Neuronal stem cell (in vitro differentiated cells): ENCODE measurements at regions not wholly inside any gene's neighbourhood (a gene's known extent, or its start where the extent isn't known, plus 50 kb on each side); places are given as distances from the start of the nearest gene placed in this dataset.

Experiments
- DNase-seq: peaks from one replicate; pipeline ENCODE4 v3.0.0-alpha.2; 2013; ENCODE audit warnings: low spot score
- H2AFZ ChIP-seq: one replicate; pipeline ENCODE4 v1.6.1; 2013; ENCODE audit warnings: mild to moderate bottlenecking, low read length, inconsistent platforms
- H2AK5ac ChIP-seq: 2 replicates; pipeline ENCODE4 v1.6.1; 2013; ENCODE audit warnings: low read depth, mild to moderate bottlenecking, inconsistent platforms, low read length, moderate library complexity, mixed read lengths
- H2BK120ac ChIP-seq: 2 replicates; pipeline ENCODE4 v1.6.1; 2013; ENCODE audit warnings: low read depth, mild to moderate bottlenecking, inconsistent platforms, low read length, moderate library complexity, mixed read lengths
- H2BK12ac ChIP-seq: one replicate; pipeline ENCODE4 v1.6.1; 2013; ENCODE audit warnings: low read length, inconsistent platforms
- H2BK15ac ChIP-seq: 2 replicates; pipeline ENCODE4 v1.6.1; 2013; ENCODE audit warnings: mild to moderate bottlenecking, low read length, inconsistent platforms, mixed read lengths
- H2BK5ac ChIP-seq: one replicate; pipeline ENCODE4 v1.6.1; 2013; ENCODE audit warnings: inconsistent platforms, mild to moderate bottlenecking, low read length, moderate library complexity
- H3K14ac ChIP-seq: one replicate; pipeline ENCODE4 v1.6.1; 2013; ENCODE audit warnings: low read length, inconsistent platforms
- H3K18ac ChIP-seq: 2 replicates; pipeline ENCODE4 v1.6.1; 2013; ENCODE audit warnings: low read length, inconsistent platforms
- H3K23ac ChIP-seq: 2 replicates; pipeline ENCODE4 v1.6.1; 2013; ENCODE audit warnings: low read depth, mild to moderate bottlenecking, mixed read lengths, low read length, inconsistent platforms; ENCODE audit not compliant: poor library complexity
- H3K27ac ChIP-seq: replicated peaks from 3 replicates; pipeline ENCODE4 v1.5.1; 2013; ENCODE audit warnings: low read length, inconsistent platforms
- H3K27me3 ChIP-seq, 3 experiments: 2 replicates each; pipeline ENCODE4 v1.6.1; 2013; ENCODE audit warnings: low read length in 3 of 3, mild to moderate bottlenecking in 2 of 3, inconsistent platforms in 1 of 3, low read depth in 1 of 3, mixed read lengths in 1 of 3, moderate library complexity in 1 of 3; ENCODE audit not compliant: control insufficient read depth in 3 of 3, insufficient read depth in 3 of 3
- H3K36me3 ChIP-seq, 2 donors: replicated peaks in 1 of 2; 2 replicates each; pipeline ENCODE4 v1.6.1; 2013; ENCODE audit warnings: low read length in 2 of 2; ENCODE audit not compliant: control insufficient read depth in 2 of 2, insufficient read depth in 2 of 2
- H3K4ac ChIP-seq: 2 replicates; pipeline ENCODE4 v1.6.1; 2013; ENCODE audit warnings: inconsistent platforms, mild to moderate bottlenecking, low read length, moderate library complexity
- H3K4me1 ChIP-seq, 2 donors: 1 replicate in 1 of 2; 2 replicates in 1 of 2; pipeline ENCODE4 v1.6.1; 2013; ENCODE audit warnings: low read length in 2 of 2, low read depth in 1 of 2; ENCODE audit not compliant: control insufficient read depth in 2 of 2, insufficient read depth in 1 of 2
- H3K4me2 ChIP-seq: one replicate; pipeline ENCODE4 v1.6.1; 2013; ENCODE audit warnings: mild to moderate bottlenecking, low read length, inconsistent platforms; ENCODE audit not compliant: insufficient read depth, poor library complexity, severe bottlenecking
- H3K4me3 ChIP-seq, 2 donors: 2 replicates each; pipeline ENCODE4 v1.5.1; 2013; ENCODE audit warnings: low read length in 2 of 2, mild to moderate bottlenecking in 2 of 2, inconsistent platforms in 1 of 2, moderate library complexity in 1 of 2
- H3K79me1 ChIP-seq: one replicate; pipeline ENCODE4 v1.6.1; 2013; ENCODE audit warnings: low read depth, mild to moderate bottlenecking, inconsistent platforms, low read length, moderate library complexity
- H3K9ac ChIP-seq: one replicate; pipeline ENCODE4 v1.6.1; 2013; ENCODE audit warnings: mild to moderate bottlenecking, low read depth, low read length, inconsistent platforms; ENCODE audit not compliant: poor library complexity
- H3K9me3 ChIP-seq, 2 donors: replicated peaks in 1 of 2; 2 replicates each; pipeline versions ENCODE3 to v1.6.1; 2013; ENCODE audit warnings: low read length in 2 of 2, mild to moderate bottlenecking in 2 of 2, inconsistent platforms in 1 of 2, low read depth in 1 of 2, mixed read lengths in 1 of 2, moderate library complexity in 1 of 2; ENCODE audit not compliant: control insufficient read depth in 2 of 2, insufficient read depth in 1 of 2
- H4K8ac ChIP-seq: one replicate; pipeline ENCODE4 v1.6.1; 2013; ENCODE audit warnings: low read depth, mild to moderate bottlenecking, inconsistent platforms, low read length, moderate library complexity
- H4K91ac ChIP-seq: one replicate; pipeline ENCODE4 v1.6.1; 2013; ENCODE audit warnings: low read length, low read depth, mild to moderate bottlenecking, inconsistent platforms; ENCODE audit not compliant: poor library complexity
- WGBS, 2 donors: extraction: QIAGEN DNeasy Blood & Tissue Kit; methylation state at CpG; one replicate each; pipeline ENCODE4 v1.1.7; 2013; ENCODE audit warnings: missing lambda C conversion rate in 2 of 2, mixed read lengths in 1 of 2; ENCODE audit not compliant: insufficient read length in 2 of 2, insufficient replicate concordance in 1 of 2; ENCODE audit errors: extremely low coverage in 2 of 2; 5-methylcytosine and 5-hydroxymethylcytosine counted together

DNA sequence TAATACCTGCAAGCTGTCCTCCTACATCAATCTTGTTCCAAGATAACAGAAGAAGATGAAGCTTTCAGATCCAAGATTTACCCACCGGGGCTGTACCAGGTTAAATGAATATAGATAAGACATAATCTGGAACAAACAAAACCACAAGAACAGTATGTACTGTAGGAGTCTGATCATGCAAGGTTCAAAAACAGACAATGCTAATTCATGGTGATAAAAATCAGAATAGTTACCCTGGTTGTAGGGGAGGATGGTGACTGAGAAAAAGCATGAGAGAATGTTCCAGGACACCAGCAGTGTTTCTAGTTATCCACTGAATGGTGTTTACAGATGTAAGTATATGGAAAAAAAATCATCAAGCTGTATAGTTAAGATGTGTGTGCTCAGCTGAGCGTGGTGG is 211.6 kb upstream of the TBL1X start:
- Histone ChIP-seq H3K27ac (no peak overlapping the region), H3K14ac (no peak overlapping the region), H3K4ac (no peak overlapping the region), H2BK120ac (no peak overlapping the region), H3K4me3 (no peak overlapping the region), H2BK5ac (no peak overlapping the region), H3K4me1 (no peaks in the 10 kb centered on the region), H3K18ac (no peak overlapping the region), H3K9me3 (no peaks in the 10 kb centered on the region), H3K36me3 (no peaks in the 10 kb centered on the region), H2BK15ac (no peak overlapping the region), H3K9ac (no peak overlapping the region), H3K27me3 (no peaks in the 10 kb centered on the region), H3K79me1 (no peaks in the 10 kb centered on the region), H2AK5ac (no peak overlapping the region), H2BK12ac (no peak overlapping the region), H4K8ac (no peak overlapping the region), H4K91ac (no peak overlapping the region), H3K4me2 (no peak overlapping the region), H2AFZ (no peak overlapping the region), H3K23ac (no peak overlapping the region)
- no peak for DNase-seq
- WGBS, 2 donors, result no CpG with 5 or more reads among the region's 2 CpGs

DNA sequence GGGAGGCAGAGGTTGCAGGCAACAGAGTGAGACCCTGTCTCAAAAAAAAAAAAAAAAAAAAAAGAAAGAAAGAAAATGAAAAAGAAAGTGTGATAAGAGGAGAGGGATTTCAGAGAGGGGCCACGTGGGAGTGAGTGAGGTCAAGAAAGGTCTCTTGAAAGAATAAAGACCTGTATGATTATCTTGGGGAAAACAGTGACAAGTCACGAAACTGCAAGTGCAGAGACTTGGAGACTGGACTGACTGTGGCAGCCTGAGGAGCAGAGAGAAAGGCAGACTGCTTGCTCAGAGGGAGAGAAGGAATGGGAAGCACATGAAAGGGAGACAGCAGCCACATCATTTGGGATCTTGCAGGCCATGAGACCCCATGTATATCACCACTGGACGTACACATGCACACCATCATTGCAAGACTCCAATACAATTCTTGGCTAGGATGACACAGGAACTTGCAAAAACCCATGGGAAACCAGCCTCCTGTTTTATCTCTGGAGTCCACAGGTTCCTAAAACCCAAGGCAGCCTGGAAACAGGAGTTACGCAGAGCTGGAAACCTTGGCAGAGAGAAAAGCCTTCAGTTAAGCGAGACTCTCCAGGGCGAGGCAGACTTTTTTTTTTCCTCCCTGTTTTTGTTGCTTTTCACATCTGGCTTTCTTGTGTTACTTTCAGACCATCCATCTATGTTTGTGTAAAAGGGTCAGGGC is 207.0 kb upstream of the TBL1X start:
- no peak overlapping the region for H2AFZ ChIP-seq
- no peak overlapping the region for H2BK120ac ChIP-seq
- H4K91ac ChIP-seq, result no peak overlapping the region
- H2BK5ac ChIP-seq, result no peak overlapping the region
- H3K4me2 ChIP-seq, result no peak overlapping the region
- H2BK15ac ChIP-seq, result no peak overlapping the region
- H3K18ac ChIP-seq, result no peak overlapping the region
- no peak overlapping the region for H4K8ac ChIP-seq
- no peak overlapping the region for H3K4me3 ChIP-seq
- no peak overlapping the region for H3K23ac ChIP-seq
- H3K27me3 ChIP-seq, result peaks cover 0 to 5% (median 0%) of the 10 kb centered on the region in 3 experiments
- H3K27ac ChIP-seq, result no peak overlapping the region
- H3K14ac ChIP-seq, result no peak overlapping the region
- no peak overlapping the region for H2BK12ac ChIP-seq
- no peak overlapping the region for H2AK5ac ChIP-seq
- DNase-seq, result no peak
- no peaks in the 10 kb centered on the region for H3K36me3 ChIP-seq
- no peaks in the 10 kb centered on the region for H3K4me1 ChIP-seq
- no peak overlapping the region for H3K9ac ChIP-seq
- WGBS, 2 donors, result no CpG with 5 or more reads among the region's 6 CpGs
- no peaks in the 10 kb centered on the region for H3K79me1 ChIP-seq
- H3K4ac ChIP-seq, result no peak overlapping the region
- peaks cover 0 to 4% of the 10 kb centered on the region in 2 donors for H3K9me3 ChIP-seq

DNA sequence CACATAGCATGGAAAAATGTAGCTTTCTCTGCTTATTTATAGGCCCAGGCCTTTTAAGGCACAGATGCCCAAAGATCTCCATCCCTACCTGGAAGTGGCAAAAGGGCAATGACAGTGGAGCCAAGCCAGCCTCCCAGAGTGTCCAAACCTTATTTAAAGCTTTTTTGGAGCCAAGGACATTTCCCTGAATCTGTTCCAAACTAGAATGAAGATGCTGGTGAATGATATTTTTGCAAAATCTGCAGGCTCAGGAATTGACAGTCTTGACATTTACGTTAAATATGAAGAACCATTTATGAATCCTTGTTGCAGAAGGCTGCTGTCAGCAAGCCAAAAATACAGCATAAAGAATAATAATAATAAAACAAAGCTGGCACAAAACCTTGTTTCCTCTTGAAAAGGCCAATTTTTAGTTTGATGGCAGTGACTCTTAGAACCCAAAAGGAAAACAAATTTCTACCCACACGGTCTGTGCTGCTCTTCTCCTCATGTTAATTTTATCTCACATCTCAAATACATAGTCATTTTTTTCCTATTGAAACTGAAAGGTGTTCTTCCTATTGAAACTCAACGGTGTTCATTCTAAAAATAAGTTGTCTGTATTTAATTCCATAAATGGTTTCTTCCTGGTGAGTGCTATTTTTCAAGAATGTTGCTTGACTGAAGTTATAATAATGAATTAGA is 206.3 kb upstream of the TBL1X start:
- no peak overlapping the region for H3K4me3 ChIP-seq
- H3K27ac ChIP-seq, result no peak overlapping the region
- no peak overlapping the region for H2BK120ac ChIP-seq
- no peak overlapping the region for H3K14ac ChIP-seq
- H2AFZ ChIP-seq, result no peak overlapping the region
- H4K91ac ChIP-seq, result no peak overlapping the region
- H3K4ac ChIP-seq, result no peak overlapping the region
- H3K18ac ChIP-seq, result no peak overlapping the region
- no peak for DNase-seq
- H2AK5ac ChIP-seq, result no peak overlapping the region
- H3K4me2 ChIP-seq, result no peak overlapping the region
- no peak overlapping the region for H2BK12ac ChIP-seq
- H3K27me3 ChIP-seq, result peaks cover 0 to 5% (median 0%) of the 10 kb centered on the region in 3 experiments
- WGBS, 2 donors, result no CpG with 5 or more reads among the region's 3 CpGs
- H4K8ac ChIP-seq, result no peak overlapping the region
- no peaks in the 10 kb centered on the region for H3K36me3 ChIP-seq
- H2BK5ac ChIP-seq, result no peak overlapping the region
- no peak overlapping the region for H3K23ac ChIP-seq
- peaks cover 0 to 4% of the 10 kb centered on the region in 2 donors for H3K9me3 ChIP-seq
- no peaks in the 10 kb centered on the region for H3K79me1 ChIP-seq
- H2BK15ac ChIP-seq, result no peak overlapping the region
- no peaks in the 10 kb centered on the region for H3K4me1 ChIP-seq
- no peak overlapping the region for H3K9ac ChIP-seq

DNA sequence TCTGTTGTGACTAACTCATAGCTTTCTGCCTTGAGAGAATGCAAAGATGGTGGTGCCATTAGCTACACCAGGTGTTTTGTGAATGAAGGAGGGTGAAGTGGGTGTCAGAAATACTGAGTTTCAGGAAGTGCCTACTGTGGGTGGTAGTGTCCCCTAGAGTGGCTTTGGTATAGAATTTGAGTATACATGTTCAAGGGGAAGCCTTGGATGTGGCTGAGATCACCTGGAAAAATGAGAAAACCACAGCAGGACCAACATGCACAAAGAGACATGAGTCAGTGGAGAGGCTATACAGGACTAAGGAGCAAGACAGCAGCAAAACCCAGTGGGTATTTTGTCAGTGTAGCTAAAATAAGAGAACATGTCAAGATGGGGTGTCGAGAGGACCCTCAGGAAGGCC is 204.3 kb upstream of the TBL1X start:
- H2BK120ac ChIP-seq, result no peak overlapping the region
- no peak overlapping the region for H3K4me2 ChIP-seq
- no peak overlapping the region for H3K23ac ChIP-seq
- H3K4me3 ChIP-seq, result no peak overlapping the region
- no peak overlapping the region for H3K4ac ChIP-seq
- H3K79me1 ChIP-seq, result no peaks in the 10 kb centered on the region
- no peak overlapping the region for H3K18ac ChIP-seq
- no peaks in the 10 kb centered on the region for H3K4me1 ChIP-seq
- no peak overlapping the region for H2BK15ac ChIP-seq
- H3K27me3 ChIP-seq, result peaks cover 0 to 5% (median 0%) of the 10 kb centered on the region in 3 experiments
- H2BK5ac ChIP-seq, result no peak overlapping the region
- peaks cover 0 to 4% of the 10 kb centered on the region in 2 donors for H3K9me3 ChIP-seq
- no peak overlapping the region for H2BK12ac ChIP-seq
- no peak overlapping the region for H4K91ac ChIP-seq
- no CpG with 5 or more reads among the region's 1 CpG for WGBS, 2 donors
- H2AK5ac ChIP-seq, result no peak overlapping the region
- DNase-seq, result no peak
- H3K36me3 ChIP-seq, result no peaks in the 10 kb centered on the region
- no peak overlapping the region for H2AFZ ChIP-seq
- H4K8ac ChIP-seq, result no peak overlapping the region
- no peak overlapping the region for H3K27ac ChIP-seq
- no peak overlapping the region for H3K14ac ChIP-seq
- H3K9ac ChIP-seq, result no peak overlapping the region
